GM18861 (cell line): ENCODE measurements at regions not wholly inside any gene's neighbourhood (a gene's known extent, or its start where the extent isn't known, plus 50 kb on each side); places are given as distances from the start of the nearest gene placed in this dataset.
"Not testable (repeated sequence)": the region's sequence is repeated elsewhere in the genome, so short reads cannot be mapped to it uniquely, and the experiment has no call there.

Experiments
- ATAC-seq: cut with Tn5 transposase; IDR thresholded peaks from one replicate; pipeline ENCODE4 v1.9.1; 2021; ENCODE audit not compliant: unreplicated experiment

DNA sequence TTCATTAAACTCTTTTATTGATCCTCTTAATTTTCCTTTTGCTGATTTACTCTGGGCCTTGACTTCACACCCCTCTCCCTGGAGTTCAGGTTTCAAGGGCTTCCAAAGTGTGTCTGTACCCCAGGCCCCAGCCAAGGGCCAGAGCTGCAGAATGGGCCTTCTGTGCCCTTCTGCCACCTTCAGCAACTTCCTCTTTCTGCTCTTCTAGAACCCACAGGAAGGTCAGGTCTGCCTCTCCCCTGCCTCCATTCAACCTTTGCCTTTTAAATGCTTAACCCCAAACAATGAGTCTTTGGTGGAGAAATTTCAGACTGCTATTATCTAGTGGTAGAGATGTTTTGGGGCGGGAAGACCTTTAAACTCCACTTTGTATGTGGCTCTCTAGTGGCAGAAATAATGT, 63.1 kb downstream of the TSN start:
- ATAC-seq = no peak

DNA sequence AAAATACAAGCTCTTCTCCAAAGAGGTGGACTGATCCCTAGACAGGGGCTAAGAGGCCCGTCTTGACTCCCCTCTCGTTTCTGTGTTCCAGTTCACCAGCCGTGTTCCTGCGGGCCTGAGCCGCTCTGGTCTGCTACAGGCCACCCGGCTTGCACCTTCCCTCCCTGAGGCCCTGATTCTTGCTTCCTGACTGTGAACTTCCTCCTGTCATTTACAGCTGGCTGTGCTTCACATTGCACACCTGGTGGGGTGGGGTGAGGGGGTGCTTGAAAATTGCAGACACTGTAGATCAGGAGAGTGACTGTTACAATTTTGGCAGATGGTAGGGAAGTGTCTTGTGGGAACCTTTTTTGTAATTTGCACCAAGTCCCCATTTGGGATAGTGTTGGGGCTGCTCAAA, 64.4 kb downstream of the TSN start:
- no peak for ATAC-seq

GRCh38 chr2:121821476-121822158, 66.2 kb downstream of the TSN start:
- no peak for ATAC-seq

GRCh38 chr2:121824264-121824663, 68.8 kb downstream of the TSN start:
- no peak for ATAC-seq

GRCh38 chr2:121825003-121825950, 69.8 kb downstream of the TSN start:
- no peak for ATAC-seq

- no peak for ATAC-seq
These were observed 70.6 kb downstream of the TSN start for GRCh38 chr2:121826036-121826435.

- ATAC-seq = no peak
These were observed 72.9 kb downstream of the TSN start for GRCh38 chr2:121828281-121828731.

DNA sequence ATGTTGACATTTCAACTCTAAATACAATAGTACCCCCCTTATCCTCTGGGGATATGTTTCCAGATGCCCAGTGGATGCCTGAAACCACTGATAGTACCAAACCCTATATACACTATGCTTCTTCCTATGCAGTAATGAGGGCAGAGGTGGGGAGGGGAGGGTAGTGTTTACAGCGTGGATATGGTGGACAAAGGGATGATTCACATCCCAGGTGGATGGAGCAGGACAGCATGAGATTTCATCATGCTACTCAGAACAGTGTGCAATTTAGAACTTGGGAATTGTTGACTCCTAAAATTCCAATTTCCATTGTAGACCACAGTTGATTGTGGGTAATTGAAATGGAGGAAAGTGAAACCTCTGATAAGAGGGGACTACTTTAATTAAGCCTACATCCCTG, 75.4 kb downstream of the TSN start:
- no peak for ATAC-seq

DNA sequence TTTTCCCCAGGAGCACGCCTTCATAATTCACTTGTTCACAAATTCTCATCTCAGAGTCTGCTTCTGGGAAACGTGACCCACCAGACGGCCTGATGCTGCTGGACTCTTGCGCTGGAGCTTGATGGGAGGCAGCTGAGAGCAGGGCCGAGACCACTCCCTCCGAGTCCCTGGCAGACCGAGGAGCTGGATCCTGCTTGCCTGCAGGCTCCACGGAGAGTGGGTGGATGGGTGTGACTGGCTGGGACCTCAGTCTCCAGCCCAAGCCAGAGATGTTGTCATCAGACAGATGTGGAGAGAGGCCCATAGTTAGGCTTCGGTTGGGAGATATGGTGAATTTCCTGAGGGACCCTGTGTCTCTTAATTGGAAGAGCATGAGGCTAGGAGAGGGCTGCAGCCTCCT, 76.4 kb downstream of the TSN start:
- no peak for ATAC-seq

- no peak for ATAC-seq
These were observed 77.2 kb downstream of the TSN start for GRCh38 chr2:121832412-121833357.

- no peak for ATAC-seq
These were observed 77.9 kb downstream of the TSN start for GRCh38 chr2:121833358-121833723.

DNA sequence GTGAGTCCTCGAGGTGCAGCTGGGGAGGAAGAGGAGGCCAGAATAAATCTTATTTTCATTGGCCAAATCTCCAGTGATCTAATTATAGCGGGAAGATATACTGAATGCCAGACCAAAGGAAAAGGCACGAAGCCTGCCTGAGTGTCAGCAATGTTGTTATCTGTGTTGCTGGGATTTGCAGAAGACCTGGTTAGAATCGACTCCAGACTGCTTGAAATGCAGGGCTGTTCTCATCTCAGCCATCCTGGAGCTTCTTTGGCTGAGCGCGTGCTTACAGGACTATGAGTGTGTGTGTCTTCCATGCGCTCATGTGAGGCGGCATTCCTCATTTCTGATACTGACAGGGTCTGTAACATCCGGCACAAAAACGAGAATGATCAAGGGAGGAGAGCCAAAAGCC, 81.2 kb downstream of the TSN start:
- ATAC-seq = no peak

DNA sequence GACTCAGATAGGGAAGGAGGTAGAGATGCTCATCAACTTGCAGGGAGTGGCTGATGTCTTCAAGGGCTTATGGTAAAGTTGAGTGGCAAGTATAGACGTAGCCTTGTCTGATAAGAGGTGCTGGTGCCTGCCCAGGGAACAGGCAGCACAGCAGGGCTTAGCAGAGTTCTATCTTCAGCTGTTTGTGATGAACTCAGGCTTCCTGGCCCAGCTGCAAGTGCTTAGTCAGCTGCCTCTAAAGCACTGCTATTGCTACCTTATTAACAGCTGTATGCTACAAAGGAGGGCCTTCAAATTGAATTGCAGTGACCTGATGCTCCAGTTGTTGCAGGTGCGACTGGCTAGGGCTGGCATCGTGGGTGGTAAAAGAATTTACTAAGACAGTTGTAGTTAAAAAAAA, 82.1 kb downstream of the TSN start:
- ATAC-seq = no peak

DNA sequence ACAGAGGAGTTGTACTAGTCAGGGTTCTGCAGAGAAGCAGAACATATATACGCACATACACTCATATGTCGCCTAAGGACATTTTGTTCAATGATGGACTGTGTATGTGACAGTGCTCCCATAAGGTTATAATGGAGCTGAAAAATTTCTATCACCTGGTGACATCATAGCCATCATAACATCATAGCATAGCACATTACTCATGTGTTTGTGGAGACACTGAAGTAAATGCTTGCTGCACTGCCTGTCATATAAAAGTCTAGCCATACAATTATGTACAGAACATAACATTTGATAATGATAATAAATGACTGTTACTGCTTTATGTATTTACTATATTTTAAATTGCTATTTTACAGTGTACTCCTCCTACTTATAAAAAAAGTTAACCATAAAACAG, 83.1 kb downstream of the TSN start:
- ATAC-seq = no peak

- ATAC-seq = no peak
These were observed 84.1 kb downstream of the TSN start for GRCh38 chr2:121839584-121839983.

GRCh38 chr2:121849236-121849635, 93.8 kb downstream of the TSN start:
- no peak for ATAC-seq

- ATAC-seq = not testable (repeated sequence)
These were observed 97.7 kb downstream of the TSN start for GRCh38 chr2:121853149-121853548.

- no peak for ATAC-seq
These were observed 100.1 kb downstream of the TSN start for GRCh38 chr2:121855510-121855909.

GRCh38 chr2:121856360-121856759, 100.9 kb downstream of the TSN start:
- no peak for ATAC-seq

GRCh38 chr2:121858369-121858768, 102.9 kb downstream of the TSN start:
- no peak for ATAC-seq

GRCh38 chr2:121858847-121859246, 103.4 kb downstream of the TSN start:
- ATAC-seq = no peak
